Panc1 (cell line): ENCODE measurements at regions not wholly inside any gene's neighbourhood (a gene's known extent, or its start where the extent isn't known, plus 50 kb on each side); places are given as distances from the start of the nearest gene placed in this dataset.

Source experiments
- ATAC-seq: fragments of 200-7000 bp; cut with Tn5 transposase; 2 replicates; pipeline ENCODE4 v1.9.1; 2020; ENCODE audit warnings: mild to moderate bottlenecking, moderate library complexity
- BruUV-seq: library from RNA; stranded (reverse); fragments of 400-500 nt; replicated peaks from 2 replicates; lab custom pipeline; 2021; lab: Mats Ljungman, UMichigan
- CTCF ChIA-PET: fragments of 300-600 bp; sonication (Branson Sonifier 250); formaldehyde crosslinking; loops from one replicate; lab custom pipeline; 2022; ENCODE audit warnings: antibody characterized with exemption; lab: Charles Lee
- POLR2A ChIA-PET: fragments of 300-600 bp; sonication (Branson Sonifier 250); formaldehyde crosslinking; loops from one replicate; lab custom pipeline; 2022; ENCODE audit warnings: antibody characterized with exemption; lab: Charles Lee
- DNase-seq: peaks from one replicate; pipeline ENCODE4 v3.0.0-alpha.2; 2010; ENCODE audit warnings: low read depth, low spot score
- H3K27ac ChIP-seq: 2 replicates; pipeline ENCODE4 v1.5.1; 2011; ENCODE audit warnings: mild to moderate bottlenecking, low read length, inconsistent platforms
- H3K27me3 ChIP-seq: fragments of 200-500 bp; sonication (Bioruptor generic); 2 replicates; pipeline ENCODE4 v1.6.0; 2014; ENCODE audit warnings: low read length, inconsistent platforms; ENCODE audit not compliant: control insufficient read depth, insufficient read depth
- H3K36me3 ChIP-seq: fragments of 200-500 bp; sonication (Bioruptor generic); 2 replicates; pipeline ENCODE4 v1.5.1; 2014; ENCODE audit warnings: inconsistent platforms, mild to moderate bottlenecking, low read length, moderate library complexity; ENCODE audit not compliant: control insufficient read depth, insufficient read depth
- H3K4me1 ChIP-seq: 2 replicates; pipeline ENCODE4 v1.5.1; 2011; ENCODE audit warnings: inconsistent platforms, mild to moderate bottlenecking, low read length, moderate library complexity; ENCODE audit not compliant: control insufficient read depth, insufficient read depth
- H3K4me3 ChIP-seq, 2 experiments: 2 replicates each; pipeline ENCODE4 v1.5.1; 2011 to 2012; ENCODE audit warnings: low read depth in 2 of 2, low read length in 2 of 2, mild to moderate bottlenecking in 2 of 2, inconsistent platforms in 1 of 2, moderate library complexity in 1 of 2
- H3K9me3 ChIP-seq: fragments of 200-500 bp; sonication (Bioruptor generic); 2 replicates; pipeline ENCODE4 v1.5.1; 2014; ENCODE audit warnings: low read depth, mild to moderate bottlenecking, inconsistent platforms, low read length, moderate library complexity; ENCODE audit not compliant: control insufficient read depth, insufficient read depth
- CTCF ChIP-seq: fragments of 450-650 bp; IDR thresholded peaks from 2 replicates; pipeline ENCODE4 v1.5.1; 2017; ENCODE audit warnings: mild to moderate bottlenecking
- POLR2AphosphoS5 ChIP-seq: IDR thresholded peaks from 2 replicates; pipeline ENCODE4 v1.6.1; 2012; ENCODE audit warnings: mild to moderate bottlenecking, low read depth, low read length, moderate library complexity
- REST ChIP-seq, 2 experiments: IDR thresholded peaks; 2 replicates each; pipeline ENCODE4 v1.6.1; 2011 to 2012; ENCODE audit warnings: low read depth in 2 of 2, control low read depth in 1 of 2, low read length in 1 of 2, mild to moderate bottlenecking in 1 of 2, moderate library complexity in 1 of 2; ENCODE audit not compliant: insufficient read depth in 1 of 2
- SIN3A ChIP-seq: IDR thresholded peaks from 2 replicates; pipeline ENCODE4 v1.6.1; 2012; ENCODE audit warnings: low read depth, mild to moderate bottlenecking, low read length, moderate library complexity, borderline replicate concordance; ENCODE audit not compliant: insufficient read depth
- TCF7L2 ChIP-seq: IDR thresholded peaks from 2 replicates; pipeline ENCODE4 v1.6.1; 2011; ENCODE audit warnings: mild to moderate bottlenecking, low read depth, low read length, inconsistent platforms
- in situ Hi-C: cut with HindIII; loops from 2 replicates; pipeline ENCODE4 v1.10.0; 2016; ENCODE audit warnings: low sequenced_read_pairs, low pct_unique_long_range_greater_than_20kb
- intact Hi-C: fragments of 100-400 bp; cut with micrococcal nuclease; formaldehyde crosslinking; loops from one replicate; pipeline ENCODE4 v1.10.0; 2022; ENCODE audit not compliant: unreplicated experiment

GRCh38 chr1:55612988-55613387 lies 397.8 kb upstream of the USP24 start:
- intact Hi-C loops: no loop called here
- no peak overlapping the region for H3K27ac ChIP-seq
- CTCF ChIA-PET: no interaction called here

GRCh38 chr1:55611123-55611522 lies 396.0 kb upstream of the USP24 start:
- intact Hi-C loops: no loop called here
- Histone ChIP-seq H3K27ac (no peak overlapping the region), H3K4me3 (no peak overlapping the region), H3K27me3 (no peaks in the 10 kb centered on the region), H3K36me3 (no peaks in the 10 kb centered on the region), H3K4me1 (no peaks in the 10 kb centered on the region), H3K9me3 (no peaks in the 10 kb centered on the region)
- TF ChIP-seq TCF7L2 (no peak), REST (IDR thresholded peaks at IDR 0.05; ENCODE audit: insufficient read depth in 1 of 2, low read depth in 2 of 2, low read length in 1 of 2) (no peak), POLR2AphosphoS5 (no peak), CTCF (no peak), SIN3A (no peak)
- ChIA-PET CTCF (no interaction called here), POLR2A (interaction anchor here (0.7 kb wide), 1 partner anchor 745 kb away, joined by 4 read pairs; no protein-coding TSS in a partner anchor)
- in situ Hi-C loops: no loop called here
- ATAC-seq: no peak
- no TSS peak for BruUV-seq
- DNase-seq: no peak

More at GRCh38 chr1:55612988-55613387, 397.8 kb upstream of the USP24 start:
- no peak for DNase-seq
- POLR2A ChIA-PET: no interaction called here
- in situ Hi-C loops: no loop called here
- Histone ChIP-seq H3K4me1 (no peaks in the 10 kb centered on the region), H3K36me3 (no peaks in the 10 kb centered on the region), H3K27me3 (no peaks in the 10 kb centered on the region), H3K9me3 (no peaks in the 10 kb centered on the region), H3K4me3 (no peak overlapping the region)
- no peak for ATAC-seq
- no peak for TF ChIP-seq SIN3A
- TF ChIP-seq POLR2AphosphoS5: no peak
- TF ChIP-seq CTCF: no peak
- no peak for TF ChIP-seq TCF7L2
- no peak for TF ChIP-seq REST (IDR thresholded peaks at IDR 0.05; ENCODE audit: insufficient read depth in 1 of 2, low read depth in 2 of 2, low read length in 1 of 2)
- no TSS peak for BruUV-seq
